ENCODE measurements at regions not wholly inside any gene's neighbourhood (a gene's known extent, or its start where the extent isn't known, plus 50 kb on each side); places are given as distances from the start of the nearest gene placed in this dataset.

DNA sequence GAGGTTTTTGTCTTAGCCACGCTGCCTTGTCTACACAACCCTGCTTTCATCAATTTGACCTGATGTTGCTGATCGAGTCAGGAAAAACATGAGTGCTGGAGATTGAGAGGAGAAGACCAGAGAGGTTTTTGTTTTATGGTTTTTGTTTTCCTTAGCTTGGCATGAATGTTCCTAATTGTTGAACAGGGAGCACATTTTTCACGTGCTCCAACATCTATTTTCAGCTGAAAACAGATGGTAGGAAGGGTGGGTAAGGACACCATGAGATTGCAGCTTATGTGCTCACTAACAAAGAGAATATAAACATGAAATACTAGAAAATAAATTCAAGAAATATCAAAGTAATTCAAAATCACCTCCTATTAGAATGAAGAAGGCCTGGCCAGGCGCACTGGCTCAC lies 79.9 kb upstream of the LMCD1 start:
- TF ChIP-seq, protein P1, sequence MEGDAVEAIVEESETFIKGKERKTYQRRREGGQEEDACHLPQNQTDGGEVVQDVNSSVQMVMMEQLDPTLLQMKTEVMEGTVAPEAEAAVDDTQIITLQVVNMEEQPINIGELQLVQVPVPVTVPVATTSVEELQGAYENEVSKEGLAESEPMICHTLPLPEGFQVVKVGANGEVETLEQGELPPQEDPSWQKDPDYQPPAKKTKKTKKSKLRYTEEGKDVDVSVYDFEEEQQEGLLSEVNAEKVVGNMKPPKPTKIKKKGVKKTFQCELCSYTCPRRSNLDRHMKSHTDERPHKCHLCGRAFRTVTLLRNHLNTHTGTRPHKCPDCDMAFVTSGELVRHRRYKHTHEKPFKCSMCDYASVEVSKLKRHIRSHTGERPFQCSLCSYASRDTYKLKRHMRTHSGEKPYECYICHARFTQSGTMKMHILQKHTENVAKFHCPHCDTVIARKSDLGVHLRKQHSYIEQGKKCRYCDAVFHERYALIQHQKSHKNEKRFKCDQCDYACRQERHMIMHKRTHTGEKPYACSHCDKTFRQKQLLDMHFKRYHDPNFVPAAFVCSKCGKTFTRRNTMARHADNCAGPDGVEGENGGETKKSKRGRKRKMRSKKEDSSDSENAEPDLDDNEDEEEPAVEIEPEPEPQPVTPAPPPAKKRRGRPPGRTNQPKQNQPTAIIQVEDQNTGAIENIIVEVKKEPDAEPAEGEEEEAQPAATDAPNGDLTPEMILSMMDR (conservative IDR thresholded peaks at IDR 0.05; ENCODE audit: low read depth, low read length): no peak
- TF ChIP-seq EZH2 (IDR thresholded peaks at IDR 0.05; ENCODE audit: borderline replicate concordance, low read depth, low read length, poor library complexity, severe bottlenecking): no peak

Data from A673 (cell line).